ENCODE measurements at regions not wholly inside any gene's neighbourhood (a gene's known extent, or its start where the extent isn't known, plus 50 kb on each side); places are given as distances from the start of the nearest gene placed in this dataset.
A peak's percentile ranks its signal among the peaks of the same experiment; 100 is the strongest.

GRCh38 chr12:75606151-75606550, 94.7 kb upstream of the KRR1 start:
- H3K9me3 Mint-ChIP-seq, result no peaks in the 10 kb centered on the region
- Histone ChIP-seq H3K27me3 (ENCODE audit: insufficient read depth) (no peaks in the 10 kb centered on the region), H3F3A (replicated peaks; ENCODE audit: low read depth) (no peaks in the 10 kb centered on the region), H2AFZ (0 out of 2 replicates have a peak overlapping the region, but pooled peaks have one; percentile 28), H3K4me2 (no peak overlapping the region), H3K36me3 (ENCODE audit: insufficient read depth) (no peaks in the 10 kb centered on the region), H4K20me1 (replicated peaks; ENCODE audit: insufficient read depth) (no peaks in the 10 kb centered on the region), H3K4me1 (ENCODE audit: insufficient read depth) (no peaks in the 10 kb centered on the region), H3K27ac (ENCODE audit: low read depth) (no peak overlapping the region), H3K4me3 (no peak overlapping the region), H3K79me2 (replicated peaks; ENCODE audit: insufficient read depth) (no peaks in the 10 kb centered on the region), H3K9me2 (ENCODE audit: insufficient read depth) (peaks cover 3% of the 10 kb centered on the region; the same call in 1 of the 2 replicates)
- no peak overlapping the region for H3K27ac Mint-ChIP-seq
- no peak for ATAC-seq
- H3K27me3 Mint-ChIP-seq (ENCODE audit: insufficient read depth, low read depth, poor library complexity), result no peaks in the 10 kb centered on the region
- no peak overlapping the region for H3K4me3 Mint-ChIP-seq
- TF ChIP-seq ETS1 (IDR thresholded peaks at IDR 0.05), result no peak
- no peak for TF ChIP-seq POLR2AphosphoS5 (IDR thresholded peaks at IDR 0.05; ENCODE audit: low read depth)
- no peak for TF ChIP-seq ZNF331 (CRISPR knock-in tag; IDR thresholded peaks at IDR 0.05; ENCODE audit: low read depth)
- TF ChIP-seq JUNB (IDR thresholded peaks at IDR 0.05; ENCODE audit: unreplicated experiment), result no peak
- no peak for TF ChIP-seq CREB1 (CRISPR knock-in tag; IDR thresholded peaks at IDR 0.05; ENCODE audit: low read depth)
- TF ChIP-seq EZH2phosphoT487 (IDR thresholded peaks at IDR 0.05; ENCODE audit: unreplicated experiment), result no peak
- TF ChIP-seq STAT1 (IDR thresholded peaks at IDR 0.05; ENCODE audit: unreplicated experiment), result no peak
- TF ChIP-seq NANOG (IDR thresholded peaks at IDR 0.05; ENCODE audit: borderline replicate concordance), result no peak
- TF ChIP-seq REST (IDR thresholded peaks at IDR 0.05; ENCODE audit: unreplicated experiment), result no peak
- TF ChIP-seq EZH2 (IDR thresholded peaks at IDR 0.05; ENCODE audit: low read depth, unreplicated experiment), result no peak
- no peak for TF ChIP-seq CTCF (conservative IDR thresholded peaks at IDR 0.05; ENCODE audit: low read depth in 2 of 2)
- no peak for TF ChIP-seq ZNF462 (CRISPR knock-in tag; IDR thresholded peaks at IDR 0.05)
- no peak for TF ChIP-seq ZNF114 (CRISPR knock-in tag; IDR thresholded peaks at IDR 0.05)
- H3K36me3 Mint-ChIP-seq (ENCODE audit: low read depth), result no peaks in the 10 kb centered on the region
- peaks cover 2% of the 10 kb centered on the region; the same call in 2 of the 3 replicates for H3K4me1 Mint-ChIP-seq
- DNase-seq (ENCODE audit: low spot score), result no peak

Measured in GM23338 (cell line).